Hepatocyte (in vitro differentiated cells): ENCODE measurements at regions not wholly inside any gene's neighbourhood (a gene's known extent, or its start where the extent isn't known, plus 50 kb on each side); places are given as distances from the start of the nearest gene placed in this dataset.

Experiments used
- DNase-seq: peaks from one replicate; pipeline ENCODE4 v3.0.0-alpha.2; 2016; ENCODE audit warnings: low spot score
- H2AFZ ChIP-seq: fragments of 200-600 bp; sonication (generic); 2 replicates; pipeline ENCODE4 v1.6.0; 2016; ENCODE audit warnings: antibody characterized with exemption, mild to moderate bottlenecking
- H3K27ac ChIP-seq: fragments of 200-600 bp; sonication (generic); 2 replicates; pipeline ENCODE4 v1.5.1; 2016; ENCODE audit warnings: mild to moderate bottlenecking
- H3K27me3 ChIP-seq: fragments of 200-600 bp; sonication (generic); 2 replicates; pipeline ENCODE4 v1.6.1; 2016
- H3K36me3 ChIP-seq: fragments of 200-600 bp; sonication (generic); replicated peaks from 2 replicates; pipeline ENCODE4 v1.5.1; 2016; ENCODE audit warnings: low read depth; ENCODE audit not compliant: insufficient read depth
- H3K4me1 ChIP-seq: fragments of 200-600 bp; sonication (generic); 2 replicates; pipeline ENCODE4 v1.5.1; 2016; ENCODE audit warnings: mild to moderate bottlenecking, moderate library complexity; ENCODE audit not compliant: insufficient read depth
- H3K4me2 ChIP-seq: fragments of 200-600 bp; sonication (generic); 2 replicates; pipeline ENCODE4 v1.6.0; 2016
- H3K4me3 ChIP-seq: fragments of 200-600 bp; sonication (generic); 2 replicates; pipeline ENCODE4 v1.5.1; 2016; ENCODE audit warnings: mild to moderate bottlenecking
- H3K79me2 ChIP-seq: fragments of 200-600 bp; sonication (generic); 2 replicates; pipeline ENCODE4 v1.6.0; 2017; ENCODE audit warnings: mild to moderate bottlenecking
- H3K9me2 ChIP-seq: fragments of 200-600 bp; sonication (generic); replicated peaks from 2 replicates; pipeline ENCODE4 v1.6.0; 2017; ENCODE audit warnings: mild to moderate bottlenecking; ENCODE audit not compliant: insufficient read depth
- H3K9me3 ChIP-seq: fragments of 200-600 bp; sonication (generic); 2 replicates; pipeline ENCODE4 v1.5.1; 2016; ENCODE audit warnings: low read depth, mild to moderate bottlenecking
- H4K20me1 ChIP-seq: fragments of 200-600 bp; sonication (generic); 2 replicates; pipeline ENCODE4 v1.6.0; 2016; ENCODE audit warnings: mild to moderate bottlenecking; ENCODE audit not compliant: insufficient read depth, poor library complexity, severe bottlenecking
- EZH2 ChIP-seq: fragments of 200-600 bp; sonication (generic); IDR thresholded peaks from 2 replicates; pipeline ENCODE4 v1.6.1; 2016; ENCODE audit warnings: antibody characterized with exemption, mild to moderate bottlenecking, borderline replicate concordance
- EZH2phosphoT487 ChIP-seq: fragments of 200-600 bp; sonication (generic); IDR thresholded peaks from one replicate; pipeline ENCODE4 v1.6.1; 2018; ENCODE audit warnings: antibody characterized with exemption, mild to moderate bottlenecking, low read depth, moderate library complexity; ENCODE audit not compliant: unreplicated experiment, severe bottlenecking
- WGBS: methylation state at CpG from one replicate; pipeline ENCODE4 v1.1.6; 2016; ENCODE audit warnings: low lambda C conversion rate; ENCODE audit errors: missing lambda C conversion rate; 5-methylcytosine and 5-hydroxymethylcytosine counted together
- TF ChIP-seq, protein P1 (sequence below): fragments of 200-600 bp; sonication (generic); IDR thresholded peaks from 2 replicates; pipeline ENCODE4 v1.5.1; 2016; ENCODE audit warnings: antibody characterized with exemption, mild to moderate bottlenecking; ENCODE audit not compliant: poor library complexity

DNA sequence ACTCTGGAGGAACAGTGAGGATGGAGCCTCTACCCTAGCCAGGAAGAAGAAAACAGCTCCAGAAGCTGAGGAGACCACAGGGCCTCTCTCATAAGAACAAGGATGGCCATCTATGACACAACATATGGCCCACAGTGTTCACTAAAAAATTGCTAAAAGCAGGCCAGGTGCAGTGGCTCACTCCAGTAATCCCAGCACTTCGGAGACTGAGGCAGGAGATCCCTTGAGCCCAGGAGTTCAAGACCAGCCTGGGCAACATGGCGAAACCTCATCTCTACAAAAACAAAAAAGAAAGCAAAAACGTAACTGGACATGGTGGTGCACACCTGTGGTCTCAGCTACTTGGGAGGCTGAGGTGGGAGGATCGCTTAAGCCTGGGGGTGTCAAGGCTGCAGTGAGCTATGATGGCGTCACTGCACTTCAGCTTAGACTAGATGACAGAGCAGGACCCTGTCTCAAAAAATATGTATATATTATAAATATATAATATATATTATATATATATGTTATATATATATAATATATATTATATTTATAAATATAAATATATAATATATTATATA lies 103.1 kb downstream of the TOMM20 start:
- H3K27me3 ChIP-seq = no peaks in the 10 kb centered on the region
- no peaks in the 10 kb centered on the region for H3K9me2 ChIP-seq
- no peak overlapping the region for H2AFZ ChIP-seq
- TF ChIP-seq EZH2 (no peak), EZH2phosphoT487 (no peak)
- TF ChIP-seq, protein P1, sequence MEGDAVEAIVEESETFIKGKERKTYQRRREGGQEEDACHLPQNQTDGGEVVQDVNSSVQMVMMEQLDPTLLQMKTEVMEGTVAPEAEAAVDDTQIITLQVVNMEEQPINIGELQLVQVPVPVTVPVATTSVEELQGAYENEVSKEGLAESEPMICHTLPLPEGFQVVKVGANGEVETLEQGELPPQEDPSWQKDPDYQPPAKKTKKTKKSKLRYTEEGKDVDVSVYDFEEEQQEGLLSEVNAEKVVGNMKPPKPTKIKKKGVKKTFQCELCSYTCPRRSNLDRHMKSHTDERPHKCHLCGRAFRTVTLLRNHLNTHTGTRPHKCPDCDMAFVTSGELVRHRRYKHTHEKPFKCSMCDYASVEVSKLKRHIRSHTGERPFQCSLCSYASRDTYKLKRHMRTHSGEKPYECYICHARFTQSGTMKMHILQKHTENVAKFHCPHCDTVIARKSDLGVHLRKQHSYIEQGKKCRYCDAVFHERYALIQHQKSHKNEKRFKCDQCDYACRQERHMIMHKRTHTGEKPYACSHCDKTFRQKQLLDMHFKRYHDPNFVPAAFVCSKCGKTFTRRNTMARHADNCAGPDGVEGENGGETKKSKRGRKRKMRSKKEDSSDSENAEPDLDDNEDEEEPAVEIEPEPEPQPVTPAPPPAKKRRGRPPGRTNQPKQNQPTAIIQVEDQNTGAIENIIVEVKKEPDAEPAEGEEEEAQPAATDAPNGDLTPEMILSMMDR = no peak
- DNase-seq = no peak
- H3K36me3 ChIP-seq = no peaks in the 10 kb centered on the region
- H3K9me3 ChIP-seq = no peaks in the 10 kb centered on the region
- no peak overlapping the region for H3K4me3 ChIP-seq
- 97% methylated on average over 5 of the region's 5 CpGs for WGBS
- peaks cover 11% of the 10 kb centered on the region for H3K4me1 ChIP-seq
- H4K20me1 ChIP-seq = no peaks in the 10 kb centered on the region
- H3K27ac ChIP-seq = no peak overlapping the region
- H3K79me2 ChIP-seq = no peaks in the 10 kb centered on the region
- no peak overlapping the region for H3K4me2 ChIP-seq

DNA sequence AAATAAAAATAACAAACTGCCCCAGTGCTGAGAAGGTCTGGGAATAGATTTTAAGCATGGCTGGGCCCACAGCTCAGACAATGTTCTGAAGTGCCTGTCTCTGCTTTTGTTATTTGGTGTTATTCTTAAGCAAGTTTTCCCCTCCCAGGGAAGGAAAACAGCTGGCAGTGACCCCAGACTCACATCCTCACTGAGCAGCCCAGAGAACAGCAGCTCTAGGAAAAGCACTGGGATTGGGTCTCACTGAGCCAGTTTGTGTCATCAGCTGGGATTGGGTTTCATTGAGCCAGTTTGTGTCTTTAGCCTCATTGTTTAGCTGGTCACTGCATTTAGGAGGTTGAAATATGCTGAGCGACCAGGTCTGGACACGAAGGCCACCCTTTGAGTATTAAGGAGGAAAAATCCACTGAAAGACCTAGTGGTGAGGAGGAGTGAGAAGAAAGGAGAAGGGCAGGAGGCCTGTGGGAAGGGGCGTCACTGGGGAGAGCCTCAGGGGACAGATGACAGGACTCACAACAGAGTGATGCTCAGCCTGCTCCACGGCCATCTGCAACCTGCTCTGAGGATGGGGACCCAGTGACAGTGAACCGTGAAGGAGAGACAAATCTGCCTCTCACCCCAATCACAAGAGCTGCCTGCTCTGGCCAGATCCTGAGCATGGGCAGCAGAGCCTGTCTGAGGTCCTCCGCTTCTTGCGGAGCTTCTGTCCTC lies 103.8 kb downstream of the TOMM20 start:
- H3K4me1 ChIP-seq = peaks cover 11% of the 10 kb centered on the region
- no peaks in the 10 kb centered on the region for H3K9me2 ChIP-seq
- no peaks in the 10 kb centered on the region for H3K36me3 ChIP-seq
- no peak for DNase-seq
- H3K4me3 ChIP-seq = no peak overlapping the region
- no peak overlapping the region for H3K4me2 ChIP-seq
- H3K27me3 ChIP-seq = no peaks in the 10 kb centered on the region
- no peaks in the 10 kb centered on the region for H3K79me2 ChIP-seq
- no peaks in the 10 kb centered on the region for H4K20me1 ChIP-seq
- TF ChIP-seq, protein P1 = no peak
- TF ChIP-seq EZH2phosphoT487 (no peak), EZH2 (no peak)
- 86% methylated on average over 7 of the region's 7 CpGs for WGBS
- H2AFZ ChIP-seq = no peak overlapping the region
- H3K9me3 ChIP-seq = no peaks in the 10 kb centered on the region
- H3K27ac ChIP-seq = no peak overlapping the region

DNA sequence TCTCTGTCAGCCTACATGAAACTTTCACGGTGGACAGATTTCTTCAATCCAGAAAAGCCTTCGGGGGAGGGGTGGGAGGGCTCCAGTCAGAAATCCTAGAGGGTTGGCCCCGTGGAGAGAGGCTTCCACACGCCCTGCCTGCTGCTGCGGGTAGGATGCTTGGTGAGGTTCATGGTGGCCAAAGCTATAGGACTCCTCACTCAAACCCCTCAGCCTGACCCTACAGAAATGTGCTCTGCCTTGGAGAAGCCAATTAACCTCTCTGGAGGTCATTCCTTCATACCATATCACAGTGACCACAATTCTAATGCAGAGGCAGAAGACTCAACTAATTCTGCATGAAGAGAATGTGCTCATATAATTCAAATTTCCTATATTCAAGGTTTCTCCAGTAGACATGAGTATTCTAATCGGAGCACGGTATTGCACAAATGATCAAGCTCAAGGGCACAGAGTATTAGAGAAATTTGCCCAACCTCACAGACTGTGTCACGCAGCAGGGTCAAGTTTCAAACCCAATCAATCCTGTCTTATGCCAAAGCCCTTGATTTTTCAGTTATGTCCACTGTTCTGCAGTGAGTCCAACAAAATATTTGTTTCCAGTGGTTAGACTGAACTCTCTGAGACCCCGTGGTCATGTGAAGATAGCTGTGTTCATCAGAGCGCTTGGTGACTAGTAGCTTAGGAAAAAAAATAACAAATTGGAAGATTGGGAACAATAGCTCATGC lies 104.8 kb downstream of the TOMM20 start:
- TF ChIP-seq, protein P1 = no peak
- no peak for TF ChIP-seq EZH2
- TF ChIP-seq EZH2phosphoT487 = no peak
- H3K9me2 ChIP-seq = no peaks in the 10 kb centered on the region
- H3K79me2 ChIP-seq = no peaks in the 10 kb centered on the region
- no peak overlapping the region for H3K4me3 ChIP-seq
- WGBS = 85% methylated on average over 10 of the region's 10 CpGs
- H3K27ac ChIP-seq = no peak overlapping the region
- H3K4me1 ChIP-seq = peaks cover 11% of the 10 kb centered on the region
- no peaks in the 10 kb centered on the region for H3K36me3 ChIP-seq
- H3K27me3 ChIP-seq = no peaks in the 10 kb centered on the region
- no peak for DNase-seq
- H3K4me2 ChIP-seq = no peak overlapping the region
- no peaks in the 10 kb centered on the region for H4K20me1 ChIP-seq
- no peak overlapping the region for H2AFZ ChIP-seq
- no peaks in the 10 kb centered on the region for H3K9me3 ChIP-seq
